ENCODE measurements at regions not wholly inside any gene's neighbourhood (a gene's known extent, or its start where the extent isn't known, plus 50 kb on each side); places are given as distances from the start of the nearest gene placed in this dataset.
"Not testable (repeated sequence)": the region's sequence is repeated elsewhere in the genome, so short reads cannot be mapped to it uniquely, and the experiment has no call there.

DNA sequence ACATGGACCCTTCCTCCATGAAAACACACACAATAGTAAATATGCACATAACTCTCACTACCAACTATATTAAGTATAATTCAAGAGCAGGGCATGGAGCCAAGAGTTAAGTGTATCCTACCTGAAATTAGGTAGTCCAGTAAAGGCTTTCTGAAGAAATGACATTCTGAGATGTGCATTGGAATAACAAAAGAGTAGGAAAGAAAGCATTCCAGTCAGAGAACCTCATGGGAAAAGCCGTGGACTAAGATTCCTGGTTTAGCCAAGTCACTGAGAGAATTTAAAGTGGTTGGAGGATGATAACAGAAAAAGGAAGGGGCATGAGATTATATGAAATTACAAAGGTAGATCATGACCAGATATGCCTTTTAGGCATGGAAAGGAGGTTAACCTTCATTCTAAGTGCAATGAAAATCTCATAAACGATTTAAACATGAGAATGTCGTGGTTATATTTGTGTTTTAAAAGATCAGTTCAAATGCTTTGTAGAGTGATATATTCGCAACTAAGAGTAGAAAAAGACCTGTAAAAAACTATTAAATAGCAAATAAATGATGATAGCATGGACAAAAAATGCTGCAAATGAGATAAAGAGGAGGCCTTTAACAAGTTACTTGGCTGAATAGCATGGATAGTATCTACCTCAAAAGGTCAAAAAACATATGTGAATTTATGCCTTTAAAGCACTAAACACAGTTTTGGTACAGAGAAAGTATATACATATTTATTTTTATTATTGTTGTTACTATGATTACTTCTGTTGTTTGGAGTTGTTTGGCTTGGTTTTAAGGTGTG, 767.4 kb upstream of the GHITM start:
- no peak for DNase-seq

DNA sequence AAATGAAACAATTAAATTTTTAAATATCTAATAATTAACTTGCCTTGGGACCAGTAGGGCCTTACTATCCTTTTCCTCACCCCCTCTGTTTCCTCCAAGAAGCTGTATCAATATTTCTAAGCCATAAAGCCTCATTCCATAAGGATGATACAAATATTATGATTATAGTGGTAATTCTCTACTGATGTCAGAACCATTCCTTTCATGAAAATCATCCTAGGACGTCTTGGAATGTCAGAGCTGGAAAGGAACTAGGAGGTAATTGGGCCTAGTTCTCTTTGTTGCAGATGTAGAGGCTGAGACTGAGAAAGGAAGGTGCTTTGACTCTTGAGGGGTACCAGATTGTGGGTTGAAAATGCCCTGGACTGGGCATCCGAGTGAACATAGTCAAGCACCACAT, 766.7 kb upstream of the GHITM start:
- no peak for DNase-seq

DNA sequence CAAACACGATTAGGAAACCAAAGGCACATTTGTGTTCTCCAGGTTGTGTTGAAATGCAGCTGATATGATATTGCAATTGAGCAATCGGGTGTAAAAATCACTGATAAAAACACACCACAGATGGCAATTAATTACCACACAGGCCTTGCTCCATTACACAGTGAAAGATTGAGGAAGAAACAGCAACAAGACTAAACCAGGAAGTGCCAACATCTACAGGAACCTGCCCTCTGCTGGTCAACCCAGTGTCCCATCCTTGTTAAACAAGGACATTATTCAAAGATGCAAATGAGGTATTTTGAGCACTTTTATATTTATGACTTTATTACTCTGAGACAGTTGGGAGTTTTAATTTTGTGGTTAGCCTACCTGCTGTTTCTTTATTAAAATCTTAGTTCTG, 765.6 kb upstream of the GHITM start:
- no peak for DNase-seq

DNA sequence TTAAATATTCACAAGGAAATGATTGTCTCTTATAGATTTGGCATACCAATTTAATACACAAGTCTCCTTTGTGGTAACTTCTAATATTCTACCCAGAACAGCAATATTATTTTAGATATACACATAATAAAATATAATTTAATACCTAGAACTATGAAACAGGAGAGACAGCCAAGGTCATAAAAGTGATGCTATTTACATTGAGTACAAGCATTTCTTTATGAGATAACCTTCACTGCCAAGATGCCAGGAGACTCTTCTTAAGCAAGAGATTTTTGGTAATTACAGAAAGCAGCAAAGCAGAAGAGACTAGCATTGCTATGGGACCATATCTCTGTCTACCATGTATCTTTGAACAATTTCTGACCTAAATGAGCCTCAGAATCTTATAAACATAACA, 764.6 kb upstream of the GHITM start:
- no peak for DNase-seq

DNA sequence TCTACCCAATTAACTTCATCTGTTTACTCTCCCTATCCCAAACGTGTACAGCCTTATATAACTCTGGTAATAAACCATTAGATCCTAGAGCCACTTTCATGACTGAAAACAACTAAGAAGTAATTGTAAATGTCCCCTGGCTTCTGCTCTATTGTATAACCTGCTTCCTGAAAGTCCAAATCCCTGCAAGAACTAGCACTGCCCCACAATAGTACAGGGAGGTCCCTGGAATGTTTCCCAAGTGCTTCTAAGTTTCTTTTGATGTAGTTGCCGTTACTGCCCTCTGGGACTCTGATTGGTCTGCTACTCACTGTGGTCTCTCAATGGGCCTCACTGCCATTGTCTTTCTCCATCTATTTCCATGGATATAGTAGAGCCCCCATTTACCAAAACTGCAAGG, 764.0 kb upstream of the GHITM start:
- no peak for DNase-seq

DNA sequence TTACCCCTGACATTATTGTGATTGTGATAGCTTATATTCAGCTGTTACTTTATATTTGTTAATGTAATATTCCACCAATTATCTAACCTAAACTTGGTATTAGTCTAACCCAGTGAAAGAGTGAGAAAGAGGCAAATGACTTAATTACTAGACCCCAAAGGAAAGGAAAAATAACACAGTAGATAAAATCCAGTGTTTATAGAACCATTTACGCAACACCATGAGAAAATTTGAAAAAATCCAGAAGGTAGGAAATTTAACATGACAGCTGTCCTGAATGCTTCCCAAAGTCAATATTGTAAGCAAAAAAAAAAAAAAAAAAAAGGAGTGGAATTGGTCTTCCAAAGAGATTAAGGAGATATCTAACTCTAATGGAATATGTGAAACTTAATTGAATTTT, 741.5 kb upstream of the GHITM start:
- DNase-seq = no peak

DNA sequence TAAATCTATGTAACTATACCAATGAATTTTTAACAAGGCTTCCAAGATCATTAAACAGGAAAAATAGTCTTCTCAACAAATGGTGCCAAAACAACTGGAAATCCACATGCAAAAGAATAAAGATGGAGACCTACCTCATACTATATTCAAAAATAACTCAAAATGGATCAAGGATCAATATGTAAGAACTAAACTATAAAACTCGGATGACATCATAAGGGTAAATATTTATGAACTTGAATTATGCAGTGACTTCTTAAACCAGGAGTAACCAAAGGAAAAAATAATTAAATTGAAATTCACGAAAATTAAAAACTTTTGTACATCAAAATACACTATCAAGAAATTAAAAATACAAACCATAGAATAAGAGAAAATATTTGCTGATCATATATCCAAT, 728.7 kb upstream of the GHITM start:
- no peak for DNase-seq

DNA sequence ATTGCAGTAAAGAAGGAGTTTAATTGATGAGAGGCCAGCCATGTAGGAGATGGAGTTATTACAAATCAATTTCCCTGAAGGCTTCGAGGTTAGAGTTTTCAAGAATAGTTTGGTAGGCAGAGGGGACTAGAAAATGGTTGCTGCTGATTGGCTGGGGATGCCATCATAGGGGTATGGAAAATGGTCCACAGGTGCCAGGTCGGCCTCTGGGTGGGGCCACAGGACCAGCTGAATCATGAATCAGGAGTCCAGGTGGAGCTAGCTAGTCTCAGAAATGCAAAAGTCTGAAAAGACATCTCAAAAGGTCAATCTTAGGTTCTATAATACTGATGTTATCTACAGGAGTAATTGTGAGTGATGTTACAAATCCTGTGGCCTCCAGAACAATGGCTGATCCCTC, 714.0 kb upstream of the GHITM start:
- no peak for DNase-seq

DNA sequence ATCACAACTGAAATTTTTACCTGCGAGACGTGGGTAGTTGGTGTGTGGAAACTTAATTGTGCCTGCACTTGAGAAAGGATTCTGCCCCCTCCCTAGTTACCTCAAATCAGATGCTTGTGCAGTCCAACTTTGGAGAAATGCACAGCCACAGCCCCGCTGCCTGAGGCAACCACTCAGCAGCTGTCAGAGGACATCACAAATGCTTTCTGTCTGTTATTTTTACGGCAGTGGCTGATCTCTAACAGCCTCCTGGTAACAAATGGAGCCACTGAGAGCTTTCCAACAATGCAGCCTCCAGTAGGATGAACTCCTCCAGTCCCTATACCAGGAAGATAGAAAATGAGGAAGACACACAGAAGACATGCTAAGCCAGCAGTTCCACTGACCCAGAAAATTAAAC, 712.2 kb upstream of the GHITM start:
- no peak for DNase-seq

DNA sequence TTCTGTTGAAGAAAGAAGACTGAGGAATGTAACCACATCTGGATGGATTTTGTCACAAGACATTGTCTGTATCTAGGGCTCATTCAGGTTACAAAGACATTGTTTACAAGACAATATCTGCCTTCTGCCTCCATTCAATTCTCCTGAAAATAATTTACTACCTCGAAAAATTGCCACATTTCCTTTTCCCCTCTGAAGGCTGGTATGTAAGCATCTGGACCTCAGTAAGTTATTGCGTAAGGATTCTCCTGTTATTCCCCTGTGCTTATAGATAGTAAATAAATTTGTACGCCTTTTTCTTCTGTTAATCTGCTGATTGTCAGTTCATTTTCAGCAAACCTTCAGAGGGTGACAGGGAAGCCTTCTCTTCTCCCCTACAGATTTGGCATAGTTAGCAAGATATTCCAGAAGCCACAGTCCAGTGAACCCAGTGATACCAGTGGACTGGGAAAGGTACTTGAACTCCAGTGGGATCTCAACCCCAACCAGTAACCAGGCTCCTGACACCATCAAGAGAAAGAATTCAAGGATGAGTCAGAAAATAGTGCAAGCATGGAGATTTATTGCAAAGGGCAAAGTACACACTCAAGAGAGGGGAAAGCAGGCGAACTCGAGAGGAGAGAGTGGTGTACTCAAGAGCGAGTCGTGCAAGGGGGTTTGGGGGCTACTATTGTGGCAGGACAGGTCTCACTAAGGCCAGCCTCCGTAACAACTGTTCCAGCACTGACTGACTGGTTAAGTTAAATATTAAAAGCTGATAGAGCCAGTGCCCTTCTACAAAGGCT, 706.9 kb upstream of the GHITM start:
- DNase-seq = no peak

DNA sequence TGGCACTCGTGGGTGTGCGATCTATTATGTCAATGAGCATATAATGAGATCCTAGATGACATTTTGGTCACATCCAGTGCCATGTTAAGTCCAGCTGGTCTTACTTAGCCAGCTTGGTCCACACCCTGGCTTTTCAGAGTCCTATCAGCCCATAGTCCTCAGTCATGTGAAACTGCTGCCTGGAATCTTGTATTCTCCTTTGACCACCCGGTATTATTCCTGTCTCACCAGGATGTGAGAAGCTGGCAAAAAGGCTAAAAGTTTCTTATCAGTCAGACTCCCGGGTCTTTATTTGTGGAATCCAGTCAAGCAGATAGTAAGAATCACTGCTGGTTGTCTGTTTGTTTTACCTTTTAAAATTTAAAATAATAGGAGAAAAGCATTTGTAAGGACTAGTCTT, 705.6 kb upstream of the GHITM start:
- no peak for DNase-seq

DNA sequence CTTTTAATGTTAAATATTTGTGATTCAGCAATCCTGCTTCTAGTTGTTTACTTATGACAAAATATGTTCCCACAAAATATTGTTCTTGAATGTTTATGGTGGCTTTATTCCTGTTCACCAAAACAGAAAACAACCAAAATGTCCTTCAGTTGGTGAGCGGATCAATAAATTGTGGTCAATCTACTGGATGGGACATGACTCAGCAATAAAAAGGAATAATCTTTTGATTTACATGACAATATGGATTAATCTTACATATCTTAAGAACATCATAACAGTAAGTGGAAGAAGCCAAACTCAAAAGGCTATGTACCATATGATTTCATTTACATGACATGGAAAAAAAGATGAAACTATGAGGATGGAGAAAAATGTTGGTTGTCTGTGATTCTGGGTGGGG, 691.3 kb upstream of the GHITM start:
- DNase-seq = no peak

DNA sequence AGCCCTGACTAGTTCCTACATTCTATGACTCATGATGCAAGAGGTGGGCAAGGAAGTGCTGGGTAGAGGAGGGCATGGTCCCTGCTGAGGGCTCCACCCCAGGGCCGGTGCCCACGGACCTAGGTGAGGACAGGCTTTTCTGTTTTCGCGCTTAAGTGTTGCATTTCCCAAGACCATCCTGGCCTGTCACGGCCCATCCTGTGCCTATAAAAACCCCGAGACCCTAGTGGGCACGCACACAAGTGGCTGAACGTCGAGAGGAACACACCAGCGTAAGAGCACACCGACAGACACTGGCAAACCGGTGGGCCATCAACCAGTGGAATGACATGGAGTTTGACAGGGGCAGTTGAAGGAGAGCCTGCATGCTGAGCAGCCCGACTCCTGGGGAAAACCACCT, 680.7 kb upstream of the GHITM start:
- DNase-seq = no peak

DNA sequence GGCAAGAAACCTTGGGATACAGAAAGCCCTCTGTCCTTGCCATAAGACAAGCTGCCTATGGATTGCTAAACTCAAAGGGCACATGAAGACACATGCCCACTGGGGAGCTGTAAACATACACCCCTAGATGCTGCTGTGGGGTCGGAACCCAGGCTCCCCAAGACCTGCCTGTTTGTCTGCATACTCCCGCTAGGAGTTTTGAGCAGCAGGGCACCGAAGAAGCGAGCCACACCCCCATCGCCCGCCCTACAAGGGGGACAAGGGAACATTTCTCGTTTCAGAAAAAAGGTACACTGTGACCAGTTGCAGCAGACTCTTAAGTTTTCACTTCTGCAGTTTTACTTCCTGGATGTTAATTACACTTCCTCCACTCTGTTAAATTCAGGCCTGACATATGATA, 680.2 kb upstream of the GHITM start:
- DNase-seq = no peak

DNA sequence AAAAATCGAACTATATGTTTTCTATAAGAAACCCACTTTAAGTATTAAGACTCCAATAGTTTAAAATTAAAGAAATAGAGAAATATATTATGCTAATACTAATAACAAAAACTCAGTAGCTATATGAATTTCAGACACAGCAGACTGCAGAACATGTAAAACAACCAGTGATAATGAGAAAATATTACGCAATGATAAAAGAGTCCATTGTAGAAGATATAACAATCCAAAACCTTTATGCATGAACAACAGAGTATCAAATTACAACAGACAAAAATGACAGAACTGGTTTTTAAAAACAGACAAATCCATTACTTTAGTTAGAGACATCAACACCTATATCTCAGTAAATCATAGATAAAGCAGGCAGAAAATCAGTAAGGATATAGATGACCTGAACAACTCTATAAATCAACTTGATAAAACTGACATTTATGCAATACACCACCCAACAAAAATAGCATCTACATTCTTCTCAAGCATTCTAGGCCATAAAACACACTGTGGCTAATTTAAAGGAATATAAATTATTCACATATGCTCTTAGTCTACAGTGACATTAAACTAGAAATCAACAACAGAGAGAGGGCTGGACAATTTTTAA, 669.5 kb upstream of the GHITM start:
- no peak for DNase-seq

DNA sequence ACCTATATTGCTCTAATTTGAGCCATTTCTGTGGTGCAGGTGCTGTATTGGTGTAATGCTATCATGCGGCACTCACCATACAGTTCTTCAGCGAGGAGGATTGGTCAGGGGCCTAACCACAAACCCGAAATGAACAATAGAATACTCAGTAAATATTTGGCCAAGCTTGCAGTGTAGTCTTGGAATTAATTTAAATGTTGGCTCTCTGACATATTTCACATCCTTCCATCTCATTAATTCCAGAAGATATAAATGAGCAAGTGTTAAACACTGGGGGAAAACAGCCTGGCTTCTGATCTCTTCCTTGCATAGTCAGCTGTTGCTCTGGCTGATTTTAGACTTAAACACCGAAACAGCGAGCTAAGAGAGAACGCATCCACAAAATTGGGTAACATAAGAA, 663.1 kb upstream of the GHITM start:
- no peak for DNase-seq

DNA sequence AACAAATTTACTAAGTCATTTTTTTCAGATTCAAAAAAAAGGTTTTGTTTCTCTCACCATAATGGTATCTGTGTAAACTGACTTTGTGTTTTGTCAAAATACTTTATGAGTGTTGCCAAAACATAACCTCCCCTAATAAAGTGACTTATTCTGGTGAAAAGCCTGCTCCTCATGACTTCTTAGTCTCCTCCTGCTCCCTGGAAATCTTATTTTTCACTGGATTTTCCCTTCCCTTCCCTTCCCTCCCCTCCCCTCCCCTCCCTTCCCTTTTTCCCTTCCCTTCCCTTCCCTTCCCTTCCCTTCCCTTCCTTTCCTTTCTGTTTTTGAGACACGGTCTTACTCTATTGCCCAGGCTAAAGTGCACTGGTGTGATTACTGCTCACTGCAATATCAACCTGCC, 650.1 kb upstream of the GHITM start:
- no peak for DNase-seq

DNA sequence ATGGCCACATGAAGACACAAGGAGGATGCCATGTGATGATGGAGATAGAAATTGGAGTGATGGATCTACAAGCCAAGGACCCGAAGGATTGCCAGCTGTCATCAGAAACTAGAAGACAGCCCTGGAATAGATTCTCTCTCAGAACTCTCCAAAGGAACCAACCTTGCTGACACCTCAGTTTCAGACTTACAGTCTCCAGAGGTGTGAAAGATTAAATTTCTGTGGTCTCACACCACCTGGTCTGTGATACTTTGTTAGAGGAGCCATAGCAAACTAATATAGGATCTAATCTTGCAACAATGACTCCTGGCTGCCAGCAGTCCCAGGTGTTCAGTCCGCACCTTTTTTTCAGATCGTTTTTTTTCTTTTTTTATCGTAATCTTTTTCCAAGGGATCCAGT, 647.3 kb upstream of the GHITM start:
- no peak for DNase-seq

DNA sequence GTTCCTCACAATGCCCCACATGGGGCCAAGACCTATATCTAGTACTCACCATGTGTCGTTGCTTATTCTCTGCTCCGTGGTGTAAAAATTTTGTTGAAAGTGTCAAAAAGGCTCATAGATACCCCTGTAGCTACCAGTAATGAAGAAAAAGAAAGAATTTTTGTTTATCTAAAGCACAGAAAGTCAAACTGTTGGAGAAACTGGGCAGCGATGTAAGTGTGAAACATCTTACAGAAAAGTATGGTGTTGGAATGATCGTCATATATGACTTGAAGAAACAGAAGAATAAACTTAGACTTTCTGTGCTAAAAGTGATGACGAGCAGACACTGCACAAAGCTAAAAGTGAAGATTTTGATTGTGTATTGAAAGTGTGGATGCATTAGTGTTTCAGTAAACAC, 626.6 kb upstream of the GHITM start:
- no peak for DNase-seq

DNA sequence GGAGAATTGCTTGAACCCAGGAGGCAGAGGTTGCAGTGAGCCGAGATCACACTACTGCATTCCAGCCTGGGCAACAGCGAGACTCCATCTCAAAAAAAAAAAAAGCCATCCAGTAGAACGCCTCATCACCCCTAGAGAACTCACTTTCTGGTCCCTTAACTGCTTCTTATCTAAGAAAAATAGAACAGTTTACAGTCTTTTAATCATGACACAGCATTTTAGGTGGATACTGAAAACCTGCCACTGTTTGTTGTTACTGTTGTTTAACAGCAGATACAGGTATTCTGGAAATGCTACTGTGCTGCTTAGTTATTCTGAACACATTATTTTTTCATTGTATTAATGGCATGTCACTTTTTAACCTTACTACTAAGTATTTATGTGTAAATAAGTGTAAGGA, 624.3 kb upstream of the GHITM start:
- DNase-seq = no peak

DNA sequence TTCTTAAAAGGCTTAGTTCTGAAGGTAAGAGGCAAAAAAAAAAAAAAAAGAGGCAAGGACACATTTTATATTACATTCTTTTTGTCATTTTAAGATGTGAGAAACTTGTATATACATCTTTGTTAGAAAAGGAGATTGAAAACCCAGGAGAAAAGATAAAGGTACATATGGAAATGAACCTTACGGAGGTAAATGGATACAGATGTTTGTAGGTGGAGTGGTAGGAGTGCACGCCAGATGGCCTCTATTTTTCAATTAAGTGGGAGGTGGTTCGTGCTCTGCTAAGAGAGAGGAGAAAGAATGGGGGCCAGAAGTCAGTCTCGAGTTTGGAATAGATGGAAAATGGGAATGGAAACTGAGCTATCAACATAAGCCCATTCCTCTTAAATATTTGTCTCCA, 622.5 kb upstream of the GHITM start:
- no peak for DNase-seq

DNA sequence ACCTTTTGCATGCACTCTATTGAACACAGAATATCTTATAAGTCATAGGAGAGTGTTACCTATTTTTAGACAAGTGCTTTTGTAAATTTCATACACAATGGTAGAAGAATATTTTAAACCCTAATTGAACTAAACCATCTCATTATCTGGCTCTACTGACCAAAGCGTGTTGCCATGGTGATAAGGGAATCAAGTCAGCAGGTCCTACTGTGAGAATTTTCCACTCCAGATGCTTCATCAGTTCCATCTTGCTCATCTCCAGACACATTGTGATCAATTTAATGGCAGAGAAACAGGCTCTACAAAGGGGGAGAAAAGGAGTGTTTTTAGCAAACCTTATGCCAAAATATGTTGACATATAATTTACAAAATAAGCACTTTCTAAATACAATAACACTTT, 621.9 kb upstream of the GHITM start:
- DNase-seq = no peak

DNA sequence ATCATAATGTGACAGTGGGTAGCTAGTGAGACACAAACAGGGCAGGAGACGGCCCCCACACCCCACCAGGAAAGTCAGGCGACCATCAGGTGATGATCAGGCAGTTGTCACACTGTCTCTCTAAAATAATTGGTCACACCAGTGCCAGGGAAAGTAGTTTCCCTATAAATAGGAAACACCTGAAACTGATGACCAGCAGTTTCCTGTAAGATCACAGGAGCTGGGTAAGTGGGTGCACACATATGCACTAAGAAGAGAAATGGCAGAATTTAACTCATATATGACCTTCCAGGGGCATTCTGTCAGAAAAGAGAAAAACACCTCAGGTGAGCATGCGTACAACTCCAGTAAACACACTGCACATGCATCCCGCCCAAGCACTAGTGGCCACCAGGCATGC, 620.5 kb upstream of the GHITM start:
- DNase-seq = no peak

DNA sequence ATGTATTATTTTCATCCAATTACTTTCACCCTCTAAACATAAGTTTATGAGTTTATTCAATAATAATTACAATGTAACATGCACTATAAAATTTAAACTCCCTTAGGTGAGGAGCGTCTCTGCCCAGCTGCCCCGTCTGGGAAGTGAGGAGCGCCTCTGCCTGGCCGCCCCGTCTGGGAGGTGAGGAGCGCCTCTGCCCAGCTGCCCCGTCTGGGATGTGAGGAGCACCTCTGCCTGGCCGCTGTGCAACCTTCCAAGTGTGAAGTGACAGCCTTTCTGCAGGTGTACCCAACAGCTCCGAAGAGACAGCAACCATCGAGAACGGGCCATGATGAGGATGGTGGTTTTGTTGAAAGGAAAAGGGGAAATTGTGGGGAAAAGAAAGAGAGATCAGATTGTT, 618.9 kb upstream of the GHITM start:
- not testable (repeated sequence) for DNase-seq
